ENCODE measurements at regions not wholly inside any gene's neighbourhood (a gene's known extent, or its start where the extent isn't known, plus 50 kb on each side); places are given as distances from the start of the nearest gene placed in this dataset.

GRCh38 chr14:101407328-101407727 lies 154.0 kb upstream of the DIO3 start:
- DNase-seq (ENCODE audit: low spot score in 2 of 2) = peak in 1 of 2 donors; percentile 71
- no peak for TF ChIP-seq POLR2A (IDR thresholded peaks at IDR 0.05)
- no peak for TF ChIP-seq CTCF (IDR thresholded peaks at IDR 0.05)
- H3K4me3 ChIP-seq (ENCODE audit: low read depth, poor library complexity, severe bottlenecking) = no peak overlapping the region
- intact Hi-C loops (cut with DNase I; ENCODE audit: low total_unique reads) = no loop called here
- 71 to 85% methylated on average over 8 of the region's 8 CpGs for WGBS, 2 donors

- TF ChIP-seq POLR2A (IDR thresholded peaks at IDR 0.05) (no peak), CTCF (IDR thresholded peaks at IDR 0.05) (no peak)
- no peak overlapping the region for H3K4me3 ChIP-seq (ENCODE audit: low read depth, poor library complexity, severe bottlenecking)
- peak; percentile 30 to 63 for DNase-seq (ENCODE audit: low spot score in 2 of 2)
- WGBS, 2 donors = 68 to 69% methylated on average over 20 of the region's 20 CpGs
- intact Hi-C loops (cut with DNase I; ENCODE audit: low total_unique reads) = no loop called here
Observed at GRCh38 chr14:101408077-101408831, 153.0 kb upstream of the DIO3 start.

GRCh38 chr14:101409006-101409543 lies 152.2 kb upstream of the DIO3 start:
- intact Hi-C loops (cut with DNase I; ENCODE audit: low total_unique reads) = no loop called here
- DNase-seq (ENCODE audit: low spot score in 2 of 2) = peak in 1 of 2 donors; percentile 68
- WGBS, 2 donors = 83% methylated on average over 19 of the region's 19 CpGs
- no peak overlapping the region for H3K4me3 ChIP-seq (ENCODE audit: low read depth, poor library complexity, severe bottlenecking)
- TF ChIP-seq CTCF (IDR thresholded peaks at IDR 0.05) (no peak), POLR2A (IDR thresholded peaks at IDR 0.05) (no peak)

GRCh38 chr14:101410126-101410525 lies 151.2 kb upstream of the DIO3 start:
- 50 to 65% methylated on average over 5 of the region's 5 CpGs for WGBS, 2 donors

GRCh38 chr14:101411151-101411550 lies 150.1 kb upstream of the DIO3 start:
- intact Hi-C loops (cut with DNase I; ENCODE audit: low total_unique reads) = no loop called here
- 95 to 96% methylated on average over 9 of the region's 9 CpGs for WGBS, 2 donors
- DNase-seq (ENCODE audit: low spot score in 2 of 2) = peak in 1 of 2 donors; percentile 78
- H3K4me3 ChIP-seq (ENCODE audit: low read depth, poor library complexity, severe bottlenecking) = no peak overlapping the region
- TF ChIP-seq POLR2A (IDR thresholded peaks at IDR 0.05) = no peak
- TF ChIP-seq CTCF (IDR thresholded peaks at IDR 0.05) = no peak

More at GRCh38 chr14:101410126-101410525, 151.2 kb upstream of the DIO3 start:
- TF ChIP-seq POLR2A (IDR thresholded peaks at IDR 0.05) = no peak
- TF ChIP-seq CTCF (IDR thresholded peaks at IDR 0.05) = no peak
- no peak overlapping the region for H3K4me3 ChIP-seq (ENCODE audit: low read depth, poor library complexity, severe bottlenecking)
- intact Hi-C loops (cut with DNase I; ENCODE audit: low total_unique reads) = no loop called here
- DNase-seq (ENCODE audit: low spot score in 2 of 2) = no peak
